ENCODE measurements at regions not wholly inside any gene's neighbourhood (a gene's known extent, or its start where the extent isn't known, plus 50 kb on each side); places are given as distances from the start of the nearest gene placed in this dataset.

- H3K27me3 ChIP-seq (ENCODE audit: control insufficient read depth, insufficient read depth, low read length), result no peaks in the 10 kb centered on the region
- no peaks in the 10 kb centered on the region for H3K4me1 ChIP-seq (ENCODE audit: control insufficient read depth, insufficient read depth, low read length)
- no peaks in the 10 kb centered on the region for H3K36me3 ChIP-seq (ENCODE audit: control insufficient read depth, insufficient read depth, low read length)
- H3K9me3 ChIP-seq (ENCODE audit: control insufficient read depth, insufficient read depth, low read length), result no peaks in the 10 kb centered on the region
- no peak overlapping the region for H3K9ac ChIP-seq (ENCODE audit: low read depth, low read length)
- H3K4me3 ChIP-seq (ENCODE audit: low read depth, low read length), result no peak overlapping the region
Measured at GRCh38 chr12:118651487-118651886, 275.1 kb downstream of the SUDS3 start.

GRCh38 chr12:118655588-118655987 is 279.2 kb downstream of the SUDS3 start:
- Histone ChIP-seq H3K36me3 (ENCODE audit: control insufficient read depth, insufficient read depth, low read length) (no peaks in the 10 kb centered on the region), H3K4me1 (ENCODE audit: control insufficient read depth, insufficient read depth, low read length) (no peaks in the 10 kb centered on the region), H3K4me3 (ENCODE audit: low read depth, low read length) (no peak overlapping the region), H3K9ac (ENCODE audit: low read depth, low read length) (no peak overlapping the region), H3K27me3 (ENCODE audit: control insufficient read depth, insufficient read depth, low read length) (no peaks in the 10 kb centered on the region), H3K9me3 (ENCODE audit: control insufficient read depth, insufficient read depth, low read length) (no peaks in the 10 kb centered on the region)

GRCh38 chr12:118680356-118680963 is 300.9 kb upstream of the SRRM4 start:
- Histone ChIP-seq H3K4me1 (ENCODE audit: control insufficient read depth, insufficient read depth, low read length) (peaks cover 18% of the 10 kb centered on the region), H3K36me3 (ENCODE audit: control insufficient read depth, insufficient read depth, low read length) (no peaks in the 10 kb centered on the region), H3K27me3 (ENCODE audit: control insufficient read depth, insufficient read depth, low read length) (no peaks in the 10 kb centered on the region), H3K9me3 (ENCODE audit: control insufficient read depth, insufficient read depth, low read length) (no peaks in the 10 kb centered on the region), H3K4me3 (ENCODE audit: low read depth, low read length) (no peak overlapping the region), H3K9ac (ENCODE audit: low read depth, low read length) (no peak overlapping the region)

- no peaks in the 10 kb centered on the region for H3K9me3 ChIP-seq (ENCODE audit: control insufficient read depth, insufficient read depth, low read length)
- peaks cover 18% of the 10 kb centered on the region for H3K4me1 ChIP-seq (ENCODE audit: control insufficient read depth, insufficient read depth, low read length)
- no peak overlapping the region for H3K4me3 ChIP-seq (ENCODE audit: low read depth, low read length)
- no peak overlapping the region for H3K9ac ChIP-seq (ENCODE audit: low read depth, low read length)
- H3K27me3 ChIP-seq (ENCODE audit: control insufficient read depth, insufficient read depth, low read length), result no peaks in the 10 kb centered on the region
- no peaks in the 10 kb centered on the region for H3K36me3 ChIP-seq (ENCODE audit: control insufficient read depth, insufficient read depth, low read length)
Measured at GRCh38 chr12:118682656-118683055, 298.7 kb upstream of the SRRM4 start.

- H3K4me3 ChIP-seq (ENCODE audit: low read depth, low read length), result no peak overlapping the region
- H3K36me3 ChIP-seq (ENCODE audit: control insufficient read depth, insufficient read depth, low read length), result no peaks in the 10 kb centered on the region
- no peak overlapping the region for H3K9ac ChIP-seq (ENCODE audit: low read depth, low read length)
- no peaks in the 10 kb centered on the region for H3K27me3 ChIP-seq (ENCODE audit: control insufficient read depth, insufficient read depth, low read length)
- no peaks in the 10 kb centered on the region for H3K9me3 ChIP-seq (ENCODE audit: control insufficient read depth, insufficient read depth, low read length)
- peaks cover 11% of the 10 kb centered on the region for H3K4me1 ChIP-seq (ENCODE audit: control insufficient read depth, insufficient read depth, low read length)
Measured at GRCh38 chr12:118685983-118686607, 295.2 kb upstream of the SRRM4 start.

GRCh38 chr12:118689793-118690192 is 291.5 kb upstream of the SRRM4 start:
- Histone ChIP-seq H3K27me3 (ENCODE audit: control insufficient read depth, insufficient read depth, low read length) (no peaks in the 10 kb centered on the region), H3K9ac (ENCODE audit: low read depth, low read length) (no peak overlapping the region), H3K4me3 (ENCODE audit: low read depth, low read length) (no peak overlapping the region), H3K36me3 (ENCODE audit: control insufficient read depth, insufficient read depth, low read length) (no peaks in the 10 kb centered on the region), H3K9me3 (ENCODE audit: control insufficient read depth, insufficient read depth, low read length) (no peaks in the 10 kb centered on the region), H3K4me1 (ENCODE audit: control insufficient read depth, insufficient read depth, low read length) (no peaks in the 10 kb centered on the region)

- Histone ChIP-seq H3K27me3 (ENCODE audit: control insufficient read depth, insufficient read depth, low read length) (no peaks in the 10 kb centered on the region), H3K9me3 (ENCODE audit: control insufficient read depth, insufficient read depth, low read length) (no peaks in the 10 kb centered on the region), H3K4me3 (ENCODE audit: low read depth, low read length) (no peak overlapping the region), H3K4me1 (ENCODE audit: control insufficient read depth, insufficient read depth, low read length) (no peaks in the 10 kb centered on the region), H3K36me3 (ENCODE audit: control insufficient read depth, insufficient read depth, low read length) (no peaks in the 10 kb centered on the region), H3K9ac (ENCODE audit: low read depth, low read length) (no peak overlapping the region)
Measured at GRCh38 chr12:118690506-118690905, 290.8 kb upstream of the SRRM4 start.

- no peaks in the 10 kb centered on the region for H3K36me3 ChIP-seq (ENCODE audit: control insufficient read depth, insufficient read depth, low read length)
- no peaks in the 10 kb centered on the region for H3K27me3 ChIP-seq (ENCODE audit: control insufficient read depth, insufficient read depth, low read length)
- no peaks in the 10 kb centered on the region for H3K4me1 ChIP-seq (ENCODE audit: control insufficient read depth, insufficient read depth, low read length)
- no peak overlapping the region for H3K9ac ChIP-seq (ENCODE audit: low read depth, low read length)
- H3K9me3 ChIP-seq (ENCODE audit: control insufficient read depth, insufficient read depth, low read length), result no peaks in the 10 kb centered on the region
- no peak overlapping the region for H3K4me3 ChIP-seq (ENCODE audit: low read depth, low read length)
Measured at GRCh38 chr12:118694128-118694775, 287.1 kb upstream of the SRRM4 start.

- Histone ChIP-seq H3K9me3 (ENCODE audit: control insufficient read depth, insufficient read depth, low read length) (no peaks in the 10 kb centered on the region), H3K36me3 (ENCODE audit: control insufficient read depth, insufficient read depth, low read length) (no peaks in the 10 kb centered on the region), H3K4me1 (ENCODE audit: control insufficient read depth, insufficient read depth, low read length) (no peaks in the 10 kb centered on the region), H3K9ac (ENCODE audit: low read depth, low read length) (no peak overlapping the region), H3K27me3 (ENCODE audit: control insufficient read depth, insufficient read depth, low read length) (no peaks in the 10 kb centered on the region), H3K4me3 (ENCODE audit: low read depth, low read length) (no peak overlapping the region)
Measured at GRCh38 chr12:118704527-118705241, 276.7 kb upstream of the SRRM4 start.

GRCh38 chr12:118706437-118706836 is 274.9 kb upstream of the SRRM4 start:
- H3K27me3 ChIP-seq (ENCODE audit: control insufficient read depth, insufficient read depth, low read length), result no peaks in the 10 kb centered on the region
- H3K9me3 ChIP-seq (ENCODE audit: control insufficient read depth, insufficient read depth, low read length), result no peaks in the 10 kb centered on the region
- H3K36me3 ChIP-seq (ENCODE audit: control insufficient read depth, insufficient read depth, low read length), result no peaks in the 10 kb centered on the region
- no peak overlapping the region for H3K9ac ChIP-seq (ENCODE audit: low read depth, low read length)
- H3K4me1 ChIP-seq (ENCODE audit: control insufficient read depth, insufficient read depth, low read length), result no peaks in the 10 kb centered on the region
- H3K4me3 ChIP-seq (ENCODE audit: low read depth, low read length), result no peak overlapping the region

GRCh38 chr12:118709946-118710345 is 271.4 kb upstream of the SRRM4 start:
- H3K4me3 ChIP-seq (ENCODE audit: low read depth, low read length), result no peak overlapping the region
- H3K9me3 ChIP-seq (ENCODE audit: control insufficient read depth, insufficient read depth, low read length), result no peaks in the 10 kb centered on the region
- peaks cover 2% of the 10 kb centered on the region for H3K4me1 ChIP-seq (ENCODE audit: control insufficient read depth, insufficient read depth, low read length)
- H3K36me3 ChIP-seq (ENCODE audit: control insufficient read depth, insufficient read depth, low read length), result no peaks in the 10 kb centered on the region
- no peaks in the 10 kb centered on the region for H3K27me3 ChIP-seq (ENCODE audit: control insufficient read depth, insufficient read depth, low read length)
- no peak overlapping the region for H3K9ac ChIP-seq (ENCODE audit: low read depth, low read length)
